ENCODE measurements at regions not wholly inside any gene's neighbourhood (a gene's known extent, or its start where the extent isn't known, plus 50 kb on each side); places are given as distances from the start of the nearest gene placed in this dataset.
"Not testable (repeated sequence)": the region's sequence is repeated elsewhere in the genome, so short reads cannot be mapped to it uniquely, and the experiment has no call there.

- peak in 1 of 2 donors; percentile 21 for DNase-seq
Observed at GRCh38 chr9:12271421-12271891, 421.7 kb upstream of the TYRP1 start.

GRCh38 chr9:12272471-12273120 lies 420.6 kb upstream of the TYRP1 start:
- DNase-seq = no peak

GRCh38 chr9:12274577-12274976 lies 418.6 kb upstream of the TYRP1 start:
- DNase-seq = no peak

GRCh38 chr9:12276505-12276904 lies 416.7 kb upstream of the TYRP1 start:
- DNase-seq = no peak

- no peak for DNase-seq
Observed at GRCh38 chr9:12289711-12290110, 403.5 kb upstream of the TYRP1 start.

GRCh38 chr9:12290166-12290869 lies 402.9 kb upstream of the TYRP1 start:
- no peak for DNase-seq

GRCh38 chr9:12305211-12305610 lies 388.0 kb upstream of the TYRP1 start:
- DNase-seq = no peak

GRCh38 chr9:12314589-12314988 lies 378.6 kb upstream of the TYRP1 start:
- DNase-seq = no peak

GRCh38 chr9:12318732-12319685 lies 374.2 kb upstream of the TYRP1 start:
- DNase-seq = no peak

GRCh38 chr9:12329623-12329985 lies 363.6 kb upstream of the TYRP1 start:
- DNase-seq = no peak

GRCh38 chr9:12333966-12334365 lies 359.2 kb upstream of the TYRP1 start:
- DNase-seq = not testable (repeated sequence)

- DNase-seq = no peak
Observed at GRCh38 chr9:12350775-12351174, 342.4 kb upstream of the TYRP1 start.

GRCh38 chr9:12351293-12352044 lies 341.7 kb upstream of the TYRP1 start:
- no peak for DNase-seq

GRCh38 chr9:12352045-12352315 lies 341.2 kb upstream of the TYRP1 start:
- no peak for DNase-seq

- no peak for DNase-seq
Observed at GRCh38 chr9:12363439-12363838, 329.7 kb upstream of the TYRP1 start.

- no peak for DNase-seq
Observed at GRCh38 chr9:12368569-12368968, 324.6 kb upstream of the TYRP1 start.

GRCh38 chr9:12391839-12392509 lies 301.2 kb upstream of the TYRP1 start:
- no peak for DNase-seq

GRCh38 chr9:12394105-12394504 lies 299.1 kb upstream of the TYRP1 start:
- DNase-seq = no peak

GRCh38 chr9:12403721-12404120 lies 289.5 kb upstream of the TYRP1 start:
- no peak for DNase-seq

GRCh38 chr9:12413986-12414385 lies 279.2 kb upstream of the TYRP1 start:
- no peak for DNase-seq

- no peak for DNase-seq
Observed at GRCh38 chr9:12414514-12414913, 278.7 kb upstream of the TYRP1 start.
